Fibroblast of lung (primary cell): ENCODE measurements at regions not wholly inside any gene's neighbourhood (a gene's known extent, or its start where the extent isn't known, plus 50 kb on each side); places are given as distances from the start of the nearest gene placed in this dataset.
"Not testable (repeated sequence)": the region's sequence is repeated elsewhere in the genome, so short reads cannot be mapped to it uniquely, and the experiment has no call there.

Experiments
- EZH2 ChIP-seq: IDR thresholded peaks from 2 replicates; pipeline ENCODE4 v1.5.1; 2012; ENCODE audit warnings: low read length, control low read depth, mild to moderate bottlenecking; ENCODE audit errors: missing control alignments
- TF ChIP-seq, protein P1 (sequence below), 2 donors: IDR thresholded peaks in 1 of 2; conservative IDR thresholded peaks in 1 of 2; 1 replicate in 1 of 2; 2 replicates in 1 of 2; pipeline ENCODE4 v1.5.1; 2011 to 2012; ENCODE audit warnings: low read length in 2 of 2, control low read depth in 1 of 2, inconsistent platforms in 1 of 2, low read depth in 1 of 2, mild to moderate bottlenecking in 1 of 2

DNA sequence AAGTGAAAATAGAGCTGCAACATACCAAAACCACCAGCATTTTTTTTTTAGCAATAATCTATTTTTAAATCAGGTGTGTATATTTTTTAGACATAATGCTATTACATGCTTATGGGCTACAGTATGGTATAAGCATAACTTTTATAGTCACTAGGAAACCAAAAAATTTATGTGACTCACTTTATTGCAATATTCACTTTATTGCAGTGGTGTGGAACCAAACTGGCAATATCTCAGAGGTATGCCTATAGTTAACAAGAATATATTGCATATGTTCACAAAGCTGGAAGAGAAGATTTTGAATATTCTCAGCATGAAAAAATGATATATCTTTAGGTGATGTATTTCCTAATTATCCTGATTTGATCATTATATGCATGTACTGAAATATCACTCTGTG lies 128.8 kb upstream of the PLGLB2 start:
- TF ChIP-seq, protein P1, sequence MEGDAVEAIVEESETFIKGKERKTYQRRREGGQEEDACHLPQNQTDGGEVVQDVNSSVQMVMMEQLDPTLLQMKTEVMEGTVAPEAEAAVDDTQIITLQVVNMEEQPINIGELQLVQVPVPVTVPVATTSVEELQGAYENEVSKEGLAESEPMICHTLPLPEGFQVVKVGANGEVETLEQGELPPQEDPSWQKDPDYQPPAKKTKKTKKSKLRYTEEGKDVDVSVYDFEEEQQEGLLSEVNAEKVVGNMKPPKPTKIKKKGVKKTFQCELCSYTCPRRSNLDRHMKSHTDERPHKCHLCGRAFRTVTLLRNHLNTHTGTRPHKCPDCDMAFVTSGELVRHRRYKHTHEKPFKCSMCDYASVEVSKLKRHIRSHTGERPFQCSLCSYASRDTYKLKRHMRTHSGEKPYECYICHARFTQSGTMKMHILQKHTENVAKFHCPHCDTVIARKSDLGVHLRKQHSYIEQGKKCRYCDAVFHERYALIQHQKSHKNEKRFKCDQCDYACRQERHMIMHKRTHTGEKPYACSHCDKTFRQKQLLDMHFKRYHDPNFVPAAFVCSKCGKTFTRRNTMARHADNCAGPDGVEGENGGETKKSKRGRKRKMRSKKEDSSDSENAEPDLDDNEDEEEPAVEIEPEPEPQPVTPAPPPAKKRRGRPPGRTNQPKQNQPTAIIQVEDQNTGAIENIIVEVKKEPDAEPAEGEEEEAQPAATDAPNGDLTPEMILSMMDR (conservative IDR thresholded peaks at IDR 0.05 in 1 of 2, IDR thresholded peaks at IDR 0.05 in 1 of 2; ENCODE audit: low read depth in 1 of 2, low read length in 2 of 2): not testable (repeated sequence)
- TF ChIP-seq EZH2: not testable (repeated sequence)
